ENCODE measurements at regions not wholly inside any gene's neighbourhood (a gene's known extent, or its start where the extent isn't known, plus 50 kb on each side); places are given as distances from the start of the nearest gene placed in this dataset.
A peak's percentile ranks its signal among the peaks of the same experiment; 100 is the strongest.

DNA sequence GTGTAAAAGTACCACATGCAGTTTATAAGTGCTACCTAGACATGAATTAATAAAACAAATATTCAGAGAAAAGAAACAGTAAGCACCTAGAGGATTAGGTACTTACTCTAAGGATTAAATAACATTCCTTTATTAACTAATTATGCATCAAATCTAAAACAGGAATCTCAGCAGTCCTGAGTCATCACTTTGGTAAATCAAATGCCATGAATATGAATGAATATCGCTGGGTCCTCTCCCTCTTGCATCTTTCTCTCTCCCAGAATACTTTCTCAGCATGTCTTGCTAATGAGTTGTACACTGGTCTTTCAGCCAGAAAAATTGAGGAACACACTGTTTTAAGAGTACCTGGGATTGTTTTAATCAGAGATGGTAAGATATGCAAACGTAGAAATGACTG, 225.5 kb upstream of the NFE2L3 start:
- H3K4me3 ChIP-seq (replicated peaks in 1 of 2; ENCODE audit: low read depth in 1 of 2, low read length in 2 of 2): no peak overlapping the region
- H4K20me1 ChIP-seq (ENCODE audit: insufficient read depth): no peaks in the 10 kb centered on the region
- no peak overlapping the region for H3K9ac ChIP-seq (ENCODE audit: low read length)
- DNase-seq (ENCODE audit: low read depth, low spot score): no peak
- H3K4me2 ChIP-seq (ENCODE audit: low read length): no peak overlapping the region
- POLR2A ChIA-PET: no interaction called here
- no peak for ATAC-seq
- CTCF ChIA-PET: no interaction called here
- no peaks in the 10 kb centered on the region for H3K36me3 ChIP-seq (ENCODE audit: control insufficient read depth in 1 of 2, insufficient read depth in 2 of 2, low read length in 2 of 2)
- TF ChIP-seq JUND (IDR thresholded peaks at IDR 0.05) (no peak), SRF (IDR thresholded peaks at IDR 0.05; ENCODE audit: low read depth) (no peak), EZH2phosphoT487 (IDR thresholded peaks at IDR 0.05; ENCODE audit: borderline replicate concordance) (no peak), EZH2 (IDR thresholded peaks at IDR 0.05) (no peak), POLR2A (IDR thresholded peaks at IDR 0.05; ENCODE audit: borderline replicate concordance, extremely low read depth, insufficient read depth, insufficient read length) (no peak), TCF7L2 (IDR thresholded peaks at IDR 0.05; ENCODE audit: borderline replicate concordance, extremely low read depth, insufficient read depth, insufficient read length) (no peak), CBX3 (IDR thresholded peaks at IDR 0.05; ENCODE audit: low read depth) (no peak), CEBPB (IDR thresholded peaks at IDR 0.05; ENCODE audit: low read depth) (no peak)
- TF ChIP-seq, protein P1, sequence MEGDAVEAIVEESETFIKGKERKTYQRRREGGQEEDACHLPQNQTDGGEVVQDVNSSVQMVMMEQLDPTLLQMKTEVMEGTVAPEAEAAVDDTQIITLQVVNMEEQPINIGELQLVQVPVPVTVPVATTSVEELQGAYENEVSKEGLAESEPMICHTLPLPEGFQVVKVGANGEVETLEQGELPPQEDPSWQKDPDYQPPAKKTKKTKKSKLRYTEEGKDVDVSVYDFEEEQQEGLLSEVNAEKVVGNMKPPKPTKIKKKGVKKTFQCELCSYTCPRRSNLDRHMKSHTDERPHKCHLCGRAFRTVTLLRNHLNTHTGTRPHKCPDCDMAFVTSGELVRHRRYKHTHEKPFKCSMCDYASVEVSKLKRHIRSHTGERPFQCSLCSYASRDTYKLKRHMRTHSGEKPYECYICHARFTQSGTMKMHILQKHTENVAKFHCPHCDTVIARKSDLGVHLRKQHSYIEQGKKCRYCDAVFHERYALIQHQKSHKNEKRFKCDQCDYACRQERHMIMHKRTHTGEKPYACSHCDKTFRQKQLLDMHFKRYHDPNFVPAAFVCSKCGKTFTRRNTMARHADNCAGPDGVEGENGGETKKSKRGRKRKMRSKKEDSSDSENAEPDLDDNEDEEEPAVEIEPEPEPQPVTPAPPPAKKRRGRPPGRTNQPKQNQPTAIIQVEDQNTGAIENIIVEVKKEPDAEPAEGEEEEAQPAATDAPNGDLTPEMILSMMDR (IDR thresholded peaks at IDR 0.05 in 2 of 3, conservative IDR thresholded peaks at IDR 0.05 in 1 of 3; ENCODE audit: borderline replicate concordance in 1 of 3, insufficient read depth in 1 of 3, low read depth in 2 of 3, low read length in 2 of 3): no peak
- TF ChIP-seq, protein P2, sequence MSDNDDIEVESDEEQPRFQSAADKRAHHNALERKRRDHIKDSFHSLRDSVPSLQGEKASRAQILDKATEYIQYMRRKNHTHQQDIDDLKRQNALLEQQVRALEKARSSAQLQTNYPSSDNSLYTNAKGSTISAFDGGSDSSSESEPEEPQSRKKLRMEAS (IDR thresholded peaks at IDR 0.05): no peak
- H3K9me2 ChIP-seq (ENCODE audit: insufficient read depth): no peaks in the 10 kb centered on the region
- H3K27me3 ChIP-seq (ENCODE audit: insufficient read depth, low read length): no peaks in the 10 kb centered on the region
- no TSS peak for BruUV-seq (replicated peaks)
- intact Hi-C loops (cut with micrococcal nuclease): no loop called here
- H3K4me1 ChIP-seq (ENCODE audit: control insufficient read depth in 1 of 2, insufficient read depth in 2 of 2, low read length in 2 of 2): peaks cover 0 to 9% of the 10 kb centered on the region in 2 experiments; a peak in 2 of 4 replicates
- no peaks in the 10 kb centered on the region; a peak in 1 of 4 replicates for H3K9me3 ChIP-seq (ENCODE audit: control insufficient read depth in 1 of 2, insufficient read depth in 1 of 2, low read depth in 1 of 2, low read length in 2 of 2)
- no peaks in the 10 kb centered on the region for H3K79me2 ChIP-seq (ENCODE audit: insufficient read depth, low read length)
- H3K27ac ChIP-seq (ENCODE audit: low read depth, low read length): no peak overlapping the region
- peak overlapping the region; percentile 72 for H2AFZ ChIP-seq (ENCODE audit: low read depth, low read length, poor library complexity, severe bottlenecking)
- RAD21 ChIA-PET (ENCODE audit: low non-redundant PET in 1 of 2, low total read pairs in 2 of 2, uncharacterized antibody in 2 of 2, unreplicated experiment in 2 of 2): no interaction called here

All from HCT116 (cell line).